ENCODE measurements at regions not wholly inside any gene's neighbourhood (a gene's known extent, or its start where the extent isn't known, plus 50 kb on each side); places are given as distances from the start of the nearest gene placed in this dataset.

- Histone ChIP-seq H3K36me3 (ENCODE audit: insufficient read depth, low read length) (no peaks in the 10 kb centered on the region), H3K79me2 (ENCODE audit: insufficient read depth, low read length) (no peaks in the 10 kb centered on the region), H3F3A (ENCODE audit: low read depth) (no peaks in the 10 kb centered on the region), H2AFZ (ENCODE audit: low read length) (no peak overlapping the region), H3K9me2 (replicated peaks; ENCODE audit: low read depth, low read length) (no peaks in the 10 kb centered on the region), H4K20me1 (ENCODE audit: insufficient read depth, low read length, poor library complexity, severe bottlenecking) (no peaks in the 10 kb centered on the region), H3K27me3 (ENCODE audit: insufficient read depth, low read length, poor library complexity, severe bottlenecking) (peaks cover 4% of the 10 kb centered on the region), H3K4me1 (ENCODE audit: insufficient read depth, low read length, poor library complexity, severe bottlenecking) (no peaks in the 10 kb centered on the region), H3K9ac (ENCODE audit: low read depth, low read length, poor library complexity, severe bottlenecking) (no peak overlapping the region), H3K4me2 (ENCODE audit: low read depth, low read length, poor library complexity, severe bottlenecking) (no peak overlapping the region), H3K4me3 (ENCODE audit: low read length, poor library complexity, severe bottlenecking) (no peak overlapping the region), H3K9me3 (ENCODE audit: insufficient read depth, low read depth, low read length) (no peaks in the 10 kb centered on the region)
- TF ChIP-seq EZH2phosphoT487 (IDR thresholded peaks at IDR 0.05; ENCODE audit: borderline replicate concordance) (no peak), CTCF (conservative IDR thresholded peaks at IDR 0.05; ENCODE audit: low read length) (no peak)
Measured at GRCh38 chr14:30799933-30800332, 74.4 kb upstream of the COCH start.

- H3K9ac ChIP-seq (ENCODE audit: low read depth, low read length, poor library complexity, severe bottlenecking) = no peak overlapping the region
- no peaks in the 10 kb centered on the region for H3K9me3 ChIP-seq (ENCODE audit: insufficient read depth, low read depth, low read length)
- no peaks in the 10 kb centered on the region for H3K36me3 ChIP-seq (ENCODE audit: insufficient read depth, low read length)
- no peak for TF ChIP-seq CTCF (conservative IDR thresholded peaks at IDR 0.05; ENCODE audit: low read length)
- no peak for TF ChIP-seq EZH2phosphoT487 (IDR thresholded peaks at IDR 0.05; ENCODE audit: borderline replicate concordance)
- no peaks in the 10 kb centered on the region for H3K9me2 ChIP-seq (replicated peaks; ENCODE audit: low read depth, low read length)
- H4K20me1 ChIP-seq (ENCODE audit: insufficient read depth, low read length, poor library complexity, severe bottlenecking) = no peaks in the 10 kb centered on the region
- no peak overlapping the region for H2AFZ ChIP-seq (ENCODE audit: low read length)
- no peaks in the 10 kb centered on the region for H3F3A ChIP-seq (ENCODE audit: low read depth)
- no peak overlapping the region for H3K4me3 ChIP-seq (ENCODE audit: low read length, poor library complexity, severe bottlenecking)
- H3K4me2 ChIP-seq (ENCODE audit: low read depth, low read length, poor library complexity, severe bottlenecking) = no peak overlapping the region
- peaks cover 4% of the 10 kb centered on the region for H3K27me3 ChIP-seq (ENCODE audit: insufficient read depth, low read length, poor library complexity, severe bottlenecking)
- H3K79me2 ChIP-seq (ENCODE audit: insufficient read depth, low read length) = no peaks in the 10 kb centered on the region
- no peaks in the 10 kb centered on the region for H3K4me1 ChIP-seq (ENCODE audit: insufficient read depth, low read length, poor library complexity, severe bottlenecking)
Measured at GRCh38 chr14:30803185-30803584, 71.2 kb upstream of the COCH start.

GRCh38 chr14:30805284-30805683, 69.1 kb upstream of the COCH start:
- no peaks in the 10 kb centered on the region for H3K4me1 ChIP-seq (ENCODE audit: insufficient read depth, low read length, poor library complexity, severe bottlenecking)
- H3K4me3 ChIP-seq (ENCODE audit: low read length, poor library complexity, severe bottlenecking) = no peak overlapping the region
- no peak overlapping the region for H3K9ac ChIP-seq (ENCODE audit: low read depth, low read length, poor library complexity, severe bottlenecking)
- H2AFZ ChIP-seq (ENCODE audit: low read length) = no peak overlapping the region
- no peaks in the 10 kb centered on the region for H3F3A ChIP-seq (ENCODE audit: low read depth)
- H3K9me2 ChIP-seq (replicated peaks; ENCODE audit: low read depth, low read length) = no peaks in the 10 kb centered on the region
- H3K9me3 ChIP-seq (ENCODE audit: insufficient read depth, low read depth, low read length) = no peaks in the 10 kb centered on the region
- H3K4me2 ChIP-seq (ENCODE audit: low read depth, low read length, poor library complexity, severe bottlenecking) = no peak overlapping the region
- H3K79me2 ChIP-seq (ENCODE audit: insufficient read depth, low read length) = no peaks in the 10 kb centered on the region
- no peaks in the 10 kb centered on the region for H3K27me3 ChIP-seq (ENCODE audit: insufficient read depth, low read length, poor library complexity, severe bottlenecking)
- H4K20me1 ChIP-seq (ENCODE audit: insufficient read depth, low read length, poor library complexity, severe bottlenecking) = no peaks in the 10 kb centered on the region
- TF ChIP-seq CTCF (conservative IDR thresholded peaks at IDR 0.05; ENCODE audit: low read length) (no peak), EZH2phosphoT487 (IDR thresholded peaks at IDR 0.05; ENCODE audit: borderline replicate concordance) (no peak)
- H3K36me3 ChIP-seq (ENCODE audit: insufficient read depth, low read length) = no peaks in the 10 kb centered on the region
